ENCODE measurements at regions not wholly inside any gene's neighbourhood (a gene's known extent, or its start where the extent isn't known, plus 50 kb on each side); places are given as distances from the start of the nearest gene placed in this dataset.

- Histone ChIP-seq H3K4me2 (ENCODE audit: low read length) (no peak overlapping the region), H3K9ac (ENCODE audit: low read length) (no peak overlapping the region), H3K9me3 (ENCODE audit: control insufficient read depth in 1 of 2, insufficient read depth in 1 of 2, low read depth in 1 of 2, low read length in 2 of 2) (no peaks in the 10 kb centered on the region), H3K4me3 (replicated peaks in 1 of 2; ENCODE audit: low read depth in 1 of 2, low read length in 2 of 2) (no peak overlapping the region), H3K27me3 (ENCODE audit: insufficient read depth, low read length) (no peaks in the 10 kb centered on the region), H3K4me1 (ENCODE audit: control insufficient read depth in 1 of 2, insufficient read depth in 2 of 2, low read length in 2 of 2) (no peaks in the 10 kb centered on the region), H3K27ac (ENCODE audit: low read depth, low read length) (no peak overlapping the region), H4K20me1 (ENCODE audit: insufficient read depth) (no peaks in the 10 kb centered on the region), H3K9me2 (ENCODE audit: insufficient read depth) (no peaks in the 10 kb centered on the region), H3K79me2 (ENCODE audit: insufficient read depth, low read length) (no peaks in the 10 kb centered on the region), H2AFZ (ENCODE audit: low read depth, low read length, poor library complexity, severe bottlenecking) (no peak overlapping the region), H3K36me3 (ENCODE audit: control insufficient read depth in 1 of 2, insufficient read depth in 2 of 2, low read length in 2 of 2) (no peaks in the 10 kb centered on the region)
- RAD21 ChIA-PET (ENCODE audit: low non-redundant PET in 1 of 2, low total read pairs in 2 of 2, uncharacterized antibody in 2 of 2, unreplicated experiment in 2 of 2) = no interaction called here
- intact Hi-C loops (cut with micrococcal nuclease) = no loop called here
- CTCF ChIA-PET = no interaction called here
- no peak for DNase-seq (ENCODE audit: low read depth, low spot score)
- no TSS peak for BruUV-seq (replicated peaks)
- POLR2A ChIA-PET = no interaction called here
- TF ChIP-seq SP1 (IDR thresholded peaks at IDR 0.05; ENCODE audit: low read depth) (no peak), EGR1 (IDR thresholded peaks at IDR 0.05; ENCODE audit: low read depth) (no peak), ZNF274 (IDR thresholded peaks at IDR 0.05; ENCODE audit: low read depth, low read length) (no peak), FOSL1 (IDR thresholded peaks at IDR 0.05; ENCODE audit: low read depth) (no peak), RAD21 (IDR thresholded peaks at IDR 0.05; ENCODE audit: low read depth) (no peak), ZFX (IDR thresholded peaks at IDR 0.05) (no peak), ATF3 (IDR thresholded peaks at IDR 0.05) (no peak), CTCF (IDR thresholded peaks at IDR 0.05 in 2 of 3, conservative IDR thresholded peaks at IDR 0.05 in 1 of 3; ENCODE audit: borderline replicate concordance in 1 of 3, insufficient read depth in 1 of 3, low read depth in 2 of 3, low read length in 2 of 3) (no peak), CEBPB (IDR thresholded peaks at IDR 0.05; ENCODE audit: low read depth) (no peak), EZH2 (IDR thresholded peaks at IDR 0.05) (no peak), YY1 (IDR thresholded peaks at IDR 0.05; ENCODE audit: extremely low read depth, insufficient replicate concordance, low read depth, low read length) (no peak), EZH2phosphoT487 (IDR thresholded peaks at IDR 0.05; ENCODE audit: borderline replicate concordance) (no peak), ELF1 (IDR thresholded peaks at IDR 0.05; ENCODE audit: borderline replicate concordance, low read depth) (no peak), SRF (IDR thresholded peaks at IDR 0.05; ENCODE audit: low read depth) (no peak), POLR2AphosphoS5 (IDR thresholded peaks at IDR 0.05; ENCODE audit: low read depth, low read length) (no peak), JUND (IDR thresholded peaks at IDR 0.05) (no peak)
- TF ChIP-seq, protein P1, sequence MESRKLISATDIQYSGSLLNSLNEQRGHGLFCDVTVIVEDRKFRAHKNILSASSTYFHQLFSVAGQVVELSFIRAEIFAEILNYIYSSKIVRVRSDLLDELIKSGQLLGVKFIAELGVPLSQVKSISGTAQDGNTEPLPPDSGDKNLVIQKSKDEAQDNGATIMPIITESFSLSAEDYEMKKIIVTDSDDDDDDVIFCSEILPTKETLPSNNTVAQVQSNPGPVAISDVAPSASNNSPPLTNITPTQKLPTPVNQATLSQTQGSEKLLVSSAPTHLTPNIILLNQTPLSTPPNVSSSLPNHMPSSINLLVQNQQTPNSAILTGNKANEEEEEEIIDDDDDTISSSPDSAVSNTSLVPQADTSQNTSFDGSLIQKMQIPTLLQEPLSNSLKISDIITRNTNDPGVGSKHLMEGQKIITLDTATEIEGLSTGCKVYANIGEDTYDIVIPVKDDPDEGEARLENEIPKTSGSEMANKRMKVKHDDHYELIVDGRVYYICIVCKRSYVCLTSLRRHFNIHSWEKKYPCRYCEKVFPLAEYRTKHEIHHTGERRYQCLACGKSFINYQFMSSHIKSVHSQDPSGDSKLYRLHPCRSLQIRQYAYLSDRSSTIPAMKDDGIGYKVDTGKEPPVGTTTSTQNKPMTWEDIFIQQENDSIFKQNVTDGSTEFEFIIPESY (IDR thresholded peaks at IDR 0.05; ENCODE audit: extremely low read depth, insufficient replicate concordance, low read length) = no peak
- TF ChIP-seq, protein P2, sequence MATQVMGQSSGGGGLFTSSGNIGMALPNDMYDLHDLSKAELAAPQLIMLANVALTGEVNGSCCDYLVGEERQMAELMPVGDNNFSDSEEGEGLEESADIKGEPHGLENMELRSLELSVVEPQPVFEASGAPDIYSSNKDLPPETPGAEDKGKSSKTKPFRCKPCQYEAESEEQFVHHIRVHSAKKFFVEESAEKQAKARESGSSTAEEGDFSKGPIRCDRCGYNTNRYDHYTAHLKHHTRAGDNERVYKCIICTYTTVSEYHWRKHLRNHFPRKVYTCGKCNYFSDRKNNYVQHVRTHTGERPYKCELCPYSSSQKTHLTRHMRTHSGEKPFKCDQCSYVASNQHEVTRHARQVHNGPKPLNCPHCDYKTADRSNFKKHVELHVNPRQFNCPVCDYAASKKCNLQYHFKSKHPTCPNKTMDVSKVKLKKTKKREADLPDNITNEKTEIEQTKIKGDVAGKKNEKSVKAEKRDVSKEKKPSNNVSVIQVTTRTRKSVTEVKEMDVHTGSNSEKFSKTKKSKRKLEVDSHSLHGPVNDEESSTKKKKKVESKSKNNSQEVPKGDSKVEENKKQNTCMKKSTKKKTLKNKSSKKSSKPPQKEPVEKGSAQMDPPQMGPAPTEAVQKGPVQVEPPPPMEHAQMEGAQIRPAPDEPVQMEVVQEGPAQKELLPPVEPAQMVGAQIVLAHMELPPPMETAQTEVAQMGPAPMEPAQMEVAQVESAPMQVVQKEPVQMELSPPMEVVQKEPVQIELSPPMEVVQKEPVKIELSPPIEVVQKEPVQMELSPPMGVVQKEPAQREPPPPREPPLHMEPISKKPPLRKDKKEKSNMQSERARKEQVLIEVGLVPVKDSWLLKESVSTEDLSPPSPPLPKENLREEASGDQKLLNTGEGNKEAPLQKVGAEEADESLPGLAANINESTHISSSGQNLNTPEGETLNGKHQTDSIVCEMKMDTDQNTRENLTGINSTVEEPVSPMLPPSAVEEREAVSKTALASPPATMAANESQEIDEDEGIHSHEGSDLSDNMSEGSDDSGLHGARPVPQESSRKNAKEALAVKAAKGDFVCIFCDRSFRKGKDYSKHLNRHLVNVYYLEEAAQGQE (IDR thresholded peaks at IDR 0.05; ENCODE audit: low read depth) = no peak
- TF ChIP-seq, protein P3, sequence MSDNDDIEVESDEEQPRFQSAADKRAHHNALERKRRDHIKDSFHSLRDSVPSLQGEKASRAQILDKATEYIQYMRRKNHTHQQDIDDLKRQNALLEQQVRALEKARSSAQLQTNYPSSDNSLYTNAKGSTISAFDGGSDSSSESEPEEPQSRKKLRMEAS (IDR thresholded peaks at IDR 0.05) = no peak
- ATAC-seq = no peak
These were observed 336.7 kb upstream of the RND3 start for GRCh38 chr2:150824118-150824517.
